ENCODE measurements at regions not wholly inside any gene's neighbourhood (a gene's known extent, or its start where the extent isn't known, plus 50 kb on each side); places are given as distances from the start of the nearest gene placed in this dataset.

DNA sequence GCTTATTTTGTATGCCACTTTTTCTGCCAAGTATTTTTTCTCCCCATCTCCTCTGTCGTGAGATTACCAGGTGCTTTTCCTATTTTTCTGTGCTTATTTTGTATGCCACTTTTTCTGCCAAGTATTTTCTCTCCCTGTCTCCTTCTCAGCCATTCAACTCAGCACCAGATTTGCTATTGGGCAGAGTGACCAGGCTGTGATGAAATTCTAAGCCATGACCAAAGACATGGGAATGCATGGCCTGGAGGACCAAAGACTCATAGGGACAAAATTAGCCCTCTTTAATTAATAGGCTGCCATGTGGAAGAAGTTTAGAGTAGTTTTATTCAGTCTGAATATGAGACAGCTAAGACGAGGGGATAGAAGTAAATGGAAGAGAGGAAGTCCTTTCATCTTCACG, 257.4 kb downstream of the SQOR start:
- no peak for DNase-seq (ENCODE audit: low read depth in 1 of 2, low spot score in 1 of 2)
- Histone ChIP-seq H3K4me1 (no peaks in the 10 kb centered on the region), H3K27ac (no peak overlapping the region), H3K9me3 (no peaks in the 10 kb centered on the region), H3K4me2 (no peak overlapping the region), H3K4me3 (no peak overlapping the region)
- TF ChIP-seq MYC (IDR thresholded peaks at IDR 0.05; ENCODE audit: borderline replicate concordance, low read length), result no peak
- no peak for TF ChIP-seq E2F6 (IDR thresholded peaks at IDR 0.05; ENCODE audit: borderline replicate concordance, low read depth)
- TF ChIP-seq KDM5A (IDR thresholded peaks at IDR 0.05), result no peak
- TF ChIP-seq CHD2 (IDR thresholded peaks at IDR 0.05; ENCODE audit: low read length, partially characterized antibody), result no peak
- no peak for TF ChIP-seq FOXS1 (CRISPR knock-in tag; IDR thresholded peaks at IDR 0.05)
- no peak for TF ChIP-seq EHMT2 (IDR thresholded peaks at IDR 0.05; ENCODE audit: low read depth)
- TF ChIP-seq GATA3 (IDR thresholded peaks at IDR 0.05; ENCODE audit: borderline replicate concordance), result no peak
- TF ChIP-seq ZC3H11A (IDR thresholded peaks at IDR 0.05), result no peak
- TF ChIP-seq PBX3 (IDR thresholded peaks at IDR 0.05), result no peak
- POLR2A ChIA-PET, result no interaction called here
- CTCF ChIA-PET, result no interaction called here
- ATAC-seq, result no peak
- WGBS (ENCODE audit: missing lambda C conversion rate), result 2% methylated on average over 3 of the region's 3 CpGs
- FAIRE-seq, result no peak

- H3K4me3 ChIP-seq, result no peak overlapping the region
- no peak overlapping the region for H3K27ac ChIP-seq
- ChIA-PET POLR2A (no interaction called here), CTCF (no interaction called here)
- no peak for ATAC-seq
- no peak for TF ChIP-seq BHLHE40 (IDR thresholded peaks at IDR 0.05; ENCODE audit: low read depth, low read length)
- no peak for TF ChIP-seq FOSB (CRISPR knock-in tag; IDR thresholded peaks at IDR 0.05)
- no peak for TF ChIP-seq HES2 (IDR thresholded peaks at IDR 0.05)
- no peak for TF ChIP-seq TP53 (CRISPR knock-in tag; IDR thresholded peaks at IDR 0.05)
- TF ChIP-seq RFX5 (IDR thresholded peaks at IDR 0.05), result no peak
- TF ChIP-seq ATOH8 (CRISPR knock-in tag; IDR thresholded peaks at IDR 0.05; ENCODE audit: low read depth), result no peak
- no peak for TF ChIP-seq SMC3 (IDR thresholded peaks at IDR 0.05)
- no peak for TF ChIP-seq RARB (CRISPR knock-in tag; IDR thresholded peaks at IDR 0.05)
- TF ChIP-seq ZSCAN20 (CRISPR knock-in tag; IDR thresholded peaks at IDR 0.05), result no peak
- no peak for TF ChIP-seq HOXB5 (CRISPR knock-in tag; IDR thresholded peaks at IDR 0.05)
- TF ChIP-seq KDM1A (IDR thresholded peaks at IDR 0.05; ENCODE audit: low read depth), result no peak
- no peak for TF ChIP-seq JUN (IDR thresholded peaks at IDR 0.05)
- TF ChIP-seq CBX2 (IDR thresholded peaks at IDR 0.05; ENCODE audit: borderline replicate concordance, low read depth), result no peak
- no peak for FAIRE-seq
- DNase-seq (ENCODE audit: low read depth in 1 of 2, low spot score in 1 of 2), result no peak
- no peaks in the 10 kb centered on the region for H3K9me3 ChIP-seq
- no peaks in the 10 kb centered on the region for H3K4me1 ChIP-seq
- H3K4me2 ChIP-seq, result no peak overlapping the region
Observed at GRCh38 chr15:45903283-45903682, 268.5 kb downstream of the SQOR start.

DNA sequence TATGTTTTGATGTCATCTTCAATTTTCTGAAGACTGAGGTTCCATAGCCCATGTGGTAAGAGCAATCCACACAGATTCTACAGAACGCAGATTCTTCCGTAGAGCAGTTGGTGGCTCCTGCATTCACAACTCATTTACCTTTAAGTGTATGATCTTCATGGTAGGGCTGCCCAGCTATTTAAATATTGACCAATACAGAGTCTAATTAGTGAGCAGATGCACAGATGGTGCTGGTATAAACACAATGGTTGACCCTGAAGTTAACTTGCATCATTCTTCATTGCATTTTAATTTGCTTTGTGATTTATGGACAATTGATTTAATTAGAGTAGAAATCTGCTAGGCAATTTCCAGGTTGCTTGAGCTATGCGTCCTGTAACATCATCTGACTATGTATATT, 269.2 kb downstream of the SQOR start:
- no peak for ATAC-seq
- POLR2A ChIA-PET, result no interaction called here
- no peak overlapping the region for H3K27ac ChIP-seq

More for the DNA sequence above, 269.2 kb downstream of the SQOR start:
- 73% methylated on average over 3 of the region's 3 CpGs for WGBS (ENCODE audit: missing lambda C conversion rate)
- Histone ChIP-seq H3K4me1 (no peaks in the 10 kb centered on the region), H3K4me2 (no peak overlapping the region), H3K9me3 (no peaks in the 10 kb centered on the region), H3K4me3 (no peak overlapping the region)
- no peak for FAIRE-seq
- no peak for DNase-seq (ENCODE audit: low read depth in 1 of 2, low spot score in 1 of 2)
- CTCF ChIA-PET, result no interaction called here
- TF ChIP-seq RAD21 (conservative IDR thresholded peaks at IDR 0.05 in 1 of 2, IDR thresholded peaks at IDR 0.05 in 1 of 2) (no peak), E2F6 (IDR thresholded peaks at IDR 0.05; ENCODE audit: borderline replicate concordance, low read depth) (no peak), FOXS1 (CRISPR knock-in tag; IDR thresholded peaks at IDR 0.05) (no peak), PBX3 (IDR thresholded peaks at IDR 0.05) (no peak), HOXB5 (CRISPR knock-in tag; IDR thresholded peaks at IDR 0.05) (no peak), USF2 (IDR thresholded peaks at IDR 0.05) (no peak), EHF (CRISPR knock-in tag; IDR thresholded peaks at IDR 0.05) (no peak), JUN (IDR thresholded peaks at IDR 0.05) (no peak), HOXA7 (CRISPR knock-in tag; IDR thresholded peaks at IDR 0.05) (no peak), GATA3 (IDR thresholded peaks at IDR 0.05; ENCODE audit: borderline replicate concordance) (no peak), CBX8 (IDR thresholded peaks at IDR 0.05) (no peak), PHF8 (IDR thresholded peaks at IDR 0.05; ENCODE audit: borderline replicate concordance, low read depth) (no peak)
- TF ChIP-seq, protein P1, sequence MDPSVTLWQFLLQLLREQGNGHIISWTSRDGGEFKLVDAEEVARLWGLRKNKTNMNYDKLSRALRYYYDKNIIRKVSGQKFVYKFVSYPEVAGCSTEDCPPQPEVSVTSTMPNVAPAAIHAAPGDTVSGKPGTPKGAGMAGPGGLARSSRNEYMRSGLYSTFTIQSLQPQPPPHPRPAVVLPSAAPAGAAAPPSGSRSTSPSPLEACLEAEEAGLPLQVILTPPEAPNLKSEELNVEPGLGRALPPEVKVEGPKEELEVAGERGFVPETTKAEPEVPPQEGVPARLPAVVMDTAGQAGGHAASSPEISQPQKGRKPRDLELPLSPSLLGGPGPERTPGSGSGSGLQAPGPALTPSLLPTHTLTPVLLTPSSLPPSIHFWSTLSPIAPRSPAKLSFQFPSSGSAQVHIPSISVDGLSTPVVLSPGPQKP (IDR thresholded peaks at IDR 0.05; ENCODE audit: low read depth, low read length), result no peak

Data from A549 (cell line).